GM10266 (cell line): ENCODE measurements at regions not wholly inside any gene's neighbourhood (a gene's known extent, or its start where the extent isn't known, plus 50 kb on each side); places are given as distances from the start of the nearest gene placed in this dataset.
A peak's percentile ranks its signal among the peaks of the same experiment; 100 is the strongest.

Experiments
- DNase-seq: peaks from one replicate; pipeline ENCODE4 v3.0.0; 2012; ENCODE audit errors: extremely low spot score
- CTCF ChIP-seq: IDR thresholded peaks from 2 replicates; pipeline ENCODE4 v1.5.1; 2012; ENCODE audit warnings: mild to moderate bottlenecking, low read depth; ENCODE audit not compliant: control insufficient read depth, insufficient read depth; ENCODE audit errors: missing control alignments

GRCh38 chr3:163821841-163822240 lies 1256.5 kb downstream of the SI start:
- no peak for TF ChIP-seq CTCF
- DNase-seq, result no peak

GRCh38 chr3:163817015-163817414 lies 1261.3 kb downstream of the SI start:
- no peak for DNase-seq
- TF ChIP-seq CTCF, result no peak

- no peak for TF ChIP-seq CTCF
- DNase-seq, result no peak
Observed at GRCh38 chr3:163813935-163814334, 1264.4 kb downstream of the SI start.

- no peak for DNase-seq
- TF ChIP-seq CTCF, result no peak
Observed at GRCh38 chr3:163812006-163812405, 1266.3 kb downstream of the SI start.

GRCh38 chr3:163809540-163809993 lies 1268.7 kb downstream of the SI start:
- no peak for TF ChIP-seq CTCF
- DNase-seq, result peak; percentile 23

- TF ChIP-seq CTCF, result no peak
Observed at GRCh38 chr3:163786416-163786815, 1291.9 kb downstream of the SI start.

GRCh38 chr3:163785693-163786092 lies 1292.6 kb downstream of the SI start:
- TF ChIP-seq CTCF, result peak; percentile 57
- DNase-seq, result no peak

More at GRCh38 chr3:163786416-163786815, 1291.9 kb downstream of the SI start:
- no peak for DNase-seq
